H9 (cell line): ENCODE measurements at regions not wholly inside any gene's neighbourhood (a gene's known extent, or its start where the extent isn't known, plus 50 kb on each side); places are given as distances from the start of the nearest gene placed in this dataset.
A peak's percentile ranks its signal among the peaks of the same experiment; 100 is the strongest.

ENCODE experiments used
- DNase-seq: peaks from one replicate; pipeline ENCODE4 v3.0.0-alpha.2; 2017
- H2AFZ ChIP-seq: one replicate; pipeline ENCODE4 v1.6.1; 2013; ENCODE audit warnings: mild to moderate bottlenecking, low read length, control low read depth, moderate library complexity
- H2AK5ac ChIP-seq: 2 replicates; pipeline ENCODE4 v1.6.1; 2013; ENCODE audit warnings: low read length, control low read depth, mixed read lengths; ENCODE audit not compliant: insufficient read length
- H2BK120ac ChIP-seq: one replicate; pipeline ENCODE4 v1.6.1; 2013; ENCODE audit warnings: low read depth, mild to moderate bottlenecking, low read length, control low read depth, inconsistent platforms; ENCODE audit not compliant: poor library complexity, severe bottlenecking
- H2BK12ac ChIP-seq: 2 replicates; pipeline ENCODE4 v1.6.1; 2013; ENCODE audit warnings: low read length, control low read depth, mixed read lengths, low read depth; ENCODE audit not compliant: insufficient read length
- H2BK15ac ChIP-seq: 2 replicates; pipeline ENCODE4 v1.6.1; 2013; ENCODE audit warnings: low read depth, low read length, control low read depth
- H2BK20ac ChIP-seq: one replicate; pipeline ENCODE4 v1.6.1; 2013; ENCODE audit warnings: low read depth, mild to moderate bottlenecking, low read length, control low read depth, inconsistent platforms; ENCODE audit not compliant: poor library complexity, severe bottlenecking
- H2BK5ac ChIP-seq: 2 replicates; pipeline ENCODE4 v1.6.1; 2013; ENCODE audit warnings: low read length, control low read depth, mixed read lengths; ENCODE audit not compliant: insufficient read length
- H3K14ac ChIP-seq: 2 replicates; pipeline ENCODE4 v1.6.1; 2013; ENCODE audit warnings: low read length, control low read depth; ENCODE audit not compliant: insufficient read depth
- H3K18ac ChIP-seq: 2 replicates; pipeline ENCODE4 v1.6.1; 2013; ENCODE audit warnings: low read depth, mild to moderate bottlenecking, mixed read lengths, low read length, control low read depth; ENCODE audit not compliant: insufficient read length
- H3K23ac ChIP-seq: 2 replicates; pipeline ENCODE4 v1.6.1; 2013; ENCODE audit warnings: low read length, control low read depth, mixed read lengths, low read depth; ENCODE audit not compliant: insufficient read length
- H3K23me2 ChIP-seq: 2 replicates; pipeline ENCODE4 v1.6.1; 2013; ENCODE audit warnings: low read depth, mild to moderate bottlenecking, mixed read lengths, low read length, control low read depth; ENCODE audit not compliant: insufficient read length, poor library complexity, severe bottlenecking
- H3K27ac ChIP-seq: 2 replicates; pipeline ENCODE4 v1.5.1; 2013; ENCODE audit warnings: low read length, control low read depth, mixed read lengths, low read depth; ENCODE audit not compliant: insufficient read length
- H3K27me3 ChIP-seq: 2 replicates; pipeline ENCODE4 v1.6.1; 2013; ENCODE audit warnings: low read length, control low read depth, inconsistent platforms; ENCODE audit not compliant: insufficient read depth
- H3K4ac ChIP-seq: 2 replicates; pipeline ENCODE4 v1.6.1; 2013; ENCODE audit warnings: low read depth, mild to moderate bottlenecking, control low read depth, inconsistent platforms, low read length, moderate library complexity
- H3K4me1 ChIP-seq: 2 replicates; pipeline ENCODE4 v1.6.1; 2013; ENCODE audit warnings: low read length, control low read depth, inconsistent platforms; ENCODE audit not compliant: insufficient read depth
- H3K4me2 ChIP-seq: 2 replicates; pipeline ENCODE4 v1.6.1; 2013; ENCODE audit warnings: low read length, control low read depth, mixed read lengths; ENCODE audit not compliant: insufficient read length, insufficient read depth
- H3K56ac ChIP-seq: 2 replicates; pipeline ENCODE4 v1.6.1; 2013; ENCODE audit warnings: low read depth, mild to moderate bottlenecking, mixed read lengths, low read length, control low read depth; ENCODE audit not compliant: insufficient read length
- H3K79me1 ChIP-seq: 2 replicates; pipeline ENCODE4 v1.6.1; 2013; ENCODE audit warnings: low read depth, mild to moderate bottlenecking, moderate library complexity, low read length, control low read depth, inconsistent platforms; ENCODE audit not compliant: insufficient read depth, poor library complexity, severe bottlenecking
- H3K79me2 ChIP-seq: 2 replicates; pipeline ENCODE4 v1.6.1; 2013; ENCODE audit warnings: low read length, control low read depth, inconsistent platforms; ENCODE audit not compliant: insufficient read depth
- H3K9ac ChIP-seq: 2 replicates; pipeline ENCODE4 v1.6.1; 2013; ENCODE audit warnings: low read length, control low read depth, mixed read lengths; ENCODE audit not compliant: insufficient read length; ENCODE audit errors: extremely low read depth
- H3K9me3 ChIP-seq: one replicate; pipeline ENCODE4 v1.6.1; 2013; ENCODE audit warnings: low read depth, low read length, inconsistent platforms; ENCODE audit not compliant: control insufficient read depth
- H3T11ph ChIP-seq: one replicate; pipeline ENCODE4 v1.6.1; 2013; ENCODE audit warnings: mild to moderate bottlenecking, low read length, control low read depth, inconsistent platforms
- H4K20me1 ChIP-seq: one replicate; pipeline ENCODE4 v1.6.1; 2013; ENCODE audit not compliant: control insufficient read depth, insufficient read length, insufficient read depth
- H4K5ac ChIP-seq: 2 replicates; pipeline ENCODE4 v1.6.1; 2013; ENCODE audit warnings: low read depth, mild to moderate bottlenecking, mixed read lengths, low read length, control low read depth; ENCODE audit not compliant: insufficient read length
- H4K8ac ChIP-seq: replicated peaks from 2 replicates; pipeline ENCODE4 v1.6.1; 2013; ENCODE audit warnings: low read length, control low read depth, mixed read lengths, low read depth; ENCODE audit not compliant: insufficient read length
- H4K91ac ChIP-seq: 2 replicates; pipeline ENCODE4 v1.6.1; 2013; ENCODE audit warnings: low read depth, mild to moderate bottlenecking, moderate library complexity, mixed read lengths, low read length, control low read depth; ENCODE audit not compliant: insufficient read length
- H3K27ac Mint-ChIP-seq, 3 experiments: 2 replicates in 2 of 3; 3 replicates in 1 of 3; pipeline ENCODE4 v1.8.0; 2020 to 2021; ENCODE audit warnings: mixed read lengths in 3 of 3, mild to moderate bottlenecking in 1 of 3, moderate library complexity in 1 of 3
- H3K27me3 Mint-ChIP-seq: 2 replicates; pipeline ENCODE4 v1.8.0; 2021; ENCODE audit warnings: low read depth, mild to moderate bottlenecking, moderate library complexity, mixed read lengths
- H3K36me3 Mint-ChIP-seq, 3 experiments: 2 replicates in 2 of 3; 3 replicates in 1 of 3; pipeline ENCODE4 v1.8.0; 2020 to 2021; ENCODE audit warnings: low read depth in 3 of 3, mixed read lengths in 3 of 3; ENCODE audit not compliant: insufficient read depth in 1 of 3
- H3K4me1 Mint-ChIP-seq, 2 experiments: 2 replicates each; pipeline ENCODE4 v1.8.0; 2020; ENCODE audit warnings: mixed read lengths in 2 of 2
- H3K4me3 Mint-ChIP-seq, 2 experiments: 2 replicates in 1 of 2; 3 replicates in 1 of 2; pipeline ENCODE4 v1.8.0; 2020 to 2021; ENCODE audit warnings: mild to moderate bottlenecking in 2 of 2, mixed read lengths in 2 of 2, moderate library complexity in 1 of 2
- H3K9me3 Mint-ChIP-seq, 2 experiments: 2 replicates in 1 of 2; 3 replicates in 1 of 2; pipeline ENCODE4 v1.8.0; 2020; ENCODE audit warnings: mild to moderate bottlenecking in 2 of 2, mixed read lengths in 2 of 2, moderate library complexity in 1 of 2
- WGBS: extraction: QIAGEN DNeasy Blood & Tissue Kit; methylation state at CpG from one replicate; pipeline ENCODE4 v1.1.7; 2013; ENCODE audit warnings: missing lambda C conversion rate, low lambda C conversion rate, mixed read lengths; ENCODE audit not compliant: insufficient read length; ENCODE audit errors: extremely low coverage; 5-methylcytosine and 5-hydroxymethylcytosine counted together
- TF ChIP-seq, protein P1 (sequence below): fragments of 200-600 bp; sonication (generic); conservative IDR thresholded peaks from 3 replicates; pipeline ENCODE4 v1.8.0; 2021; ENCODE audit warnings: antibody characterized with exemption, mild to moderate bottlenecking

DNA sequence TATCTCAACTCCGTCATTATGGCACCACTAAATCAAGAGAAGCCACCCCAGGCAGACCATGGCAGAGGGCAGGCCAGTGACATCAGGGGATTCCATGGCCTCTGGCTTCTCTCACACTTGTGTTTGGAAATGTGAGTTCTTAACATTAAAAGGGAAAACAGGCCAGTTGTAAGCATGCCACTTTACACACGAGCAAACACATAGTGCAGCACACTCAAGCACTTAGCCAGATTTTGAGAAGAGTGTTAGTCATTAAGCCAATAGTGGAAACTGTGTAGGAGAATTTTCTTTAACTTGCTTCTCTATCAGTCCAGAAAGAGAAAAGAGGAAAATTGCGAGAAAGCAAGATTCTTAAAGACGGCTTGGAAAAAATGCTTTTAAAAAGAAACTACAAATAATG is 401.5 kb downstream of the TDRD3 start:
- Histone ChIP-seq H3K79me1 (no peaks in the 10 kb centered on the region), H2BK5ac (no peak overlapping the region), H3K14ac (no peak overlapping the region), H4K20me1 (no peaks in the 10 kb centered on the region), H3K27ac (no peak overlapping the region), H2AFZ (no peak overlapping the region), H3T11ph (no peak overlapping the region), H4K8ac (no peak overlapping the region), H3K27me3 (no peaks in the 10 kb centered on the region), H3K23me2 (no peaks in the 10 kb centered on the region), H3K79me2 (no peaks in the 10 kb centered on the region), H3K56ac (no peak overlapping the region), H2BK12ac (no peak overlapping the region), H3K4me2 (no peak overlapping the region), H3K18ac (no peak overlapping the region), H3K23ac (no peak overlapping the region), H2BK120ac (no peak overlapping the region), H2AK5ac (no peak overlapping the region), H4K91ac (no peak overlapping the region), H3K4me1 (no peaks in the 10 kb centered on the region), H3K9ac (no peak overlapping the region), H2BK20ac (no peak overlapping the region), H3K4ac (no peak overlapping the region), H3K9me3 (no peaks in the 10 kb centered on the region), H2BK15ac (no peak overlapping the region), H4K5ac (no peak overlapping the region)
- Mint-ChIP-seq H3K27me3 (no peaks in the 10 kb centered on the region), H3K36me3 (no peaks in the 10 kb centered on the region), H3K4me3 (no peak overlapping the region), H3K27ac (peak overlapping the region in 1 of 3 experiments; percentile 30; a peak in 1 of 7 replicates), H3K9me3 (no peaks in the 10 kb centered on the region; a peak in 2 of 5 replicates), H3K4me1 (no peaks in the 10 kb centered on the region)
- WGBS, result no CpG with 5 or more reads among the region's 4 CpGs
- no peak for DNase-seq
- TF ChIP-seq, protein P1, sequence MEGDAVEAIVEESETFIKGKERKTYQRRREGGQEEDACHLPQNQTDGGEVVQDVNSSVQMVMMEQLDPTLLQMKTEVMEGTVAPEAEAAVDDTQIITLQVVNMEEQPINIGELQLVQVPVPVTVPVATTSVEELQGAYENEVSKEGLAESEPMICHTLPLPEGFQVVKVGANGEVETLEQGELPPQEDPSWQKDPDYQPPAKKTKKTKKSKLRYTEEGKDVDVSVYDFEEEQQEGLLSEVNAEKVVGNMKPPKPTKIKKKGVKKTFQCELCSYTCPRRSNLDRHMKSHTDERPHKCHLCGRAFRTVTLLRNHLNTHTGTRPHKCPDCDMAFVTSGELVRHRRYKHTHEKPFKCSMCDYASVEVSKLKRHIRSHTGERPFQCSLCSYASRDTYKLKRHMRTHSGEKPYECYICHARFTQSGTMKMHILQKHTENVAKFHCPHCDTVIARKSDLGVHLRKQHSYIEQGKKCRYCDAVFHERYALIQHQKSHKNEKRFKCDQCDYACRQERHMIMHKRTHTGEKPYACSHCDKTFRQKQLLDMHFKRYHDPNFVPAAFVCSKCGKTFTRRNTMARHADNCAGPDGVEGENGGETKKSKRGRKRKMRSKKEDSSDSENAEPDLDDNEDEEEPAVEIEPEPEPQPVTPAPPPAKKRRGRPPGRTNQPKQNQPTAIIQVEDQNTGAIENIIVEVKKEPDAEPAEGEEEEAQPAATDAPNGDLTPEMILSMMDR, result no peak
